Activated naive CD4-positive, alpha-beta T cell treated with anti-CD3 and anti-CD28 coated beads for 36 hours (primary cell): ENCODE measurements at regions not wholly inside any gene's neighbourhood (a gene's known extent, or its start where the extent isn't known, plus 50 kb on each side); places are given as distances from the start of the nearest gene placed in this dataset.

Source experiments
- CTCF ChIA-PET: fragments of 350-600 bp; sonication (Branson Sonifier 250); formaldehyde crosslinking; loops from one replicate; lab custom pipeline; 2021; ENCODE audit warnings: antibody characterized with exemption; lab: Charles Lee
- DNase-seq: peaks from one replicate; pipeline ENCODE4 v3.0.0-alpha.2; 2020
- H3K27ac Mint-ChIP-seq: one replicate; pipeline ENCODE4 v1.8.0; 2021; ENCODE audit warnings: mild to moderate bottlenecking, mixed read lengths
- H3K27me3 Mint-ChIP-seq: one replicate; pipeline ENCODE4 v1.8.0; 2021; ENCODE audit warnings: low read depth, mixed read lengths
- H3K36me3 Mint-ChIP-seq: one replicate; pipeline ENCODE4 v1.8.0; 2021; ENCODE audit warnings: low read depth, mixed read lengths
- H3K4me1 Mint-ChIP-seq: one replicate; pipeline ENCODE4 v1.8.0; 2021; ENCODE audit warnings: low read depth, mixed read lengths
- H3K4me3 Mint-ChIP-seq: one replicate; pipeline ENCODE4 v1.8.0; 2021; ENCODE audit warnings: mild to moderate bottlenecking, moderate library complexity, mixed read lengths
- H3K9me3 Mint-ChIP-seq: one replicate; pipeline ENCODE4 v1.8.0; 2021; ENCODE audit warnings: mixed read lengths
- intact Hi-C: fragments of 100-400 bp; cut with micrococcal nuclease; formaldehyde crosslinking; loops from one replicate; pipeline ENCODE4 v1.15.1; 2023

GRCh38 chr6:44634321-44634720 is 246.8 kb downstream of the CDC5L start:
- Mint-ChIP-seq H3K27ac (no peak overlapping the region), H3K27me3 (no peaks in the 10 kb centered on the region), H3K4me3 (no peak overlapping the region), H3K4me1 (peaks cover 3% of the 10 kb centered on the region), H3K9me3 (no peaks in the 10 kb centered on the region), H3K36me3 (no peaks in the 10 kb centered on the region)
- no peak for DNase-seq
- CTCF ChIA-PET, result no interaction called here
- intact Hi-C loops, result loop anchor here (5.0 kb wide), 1 partner anchor 1288 kb away; no protein-coding TSS in a partner anchor

DNA sequence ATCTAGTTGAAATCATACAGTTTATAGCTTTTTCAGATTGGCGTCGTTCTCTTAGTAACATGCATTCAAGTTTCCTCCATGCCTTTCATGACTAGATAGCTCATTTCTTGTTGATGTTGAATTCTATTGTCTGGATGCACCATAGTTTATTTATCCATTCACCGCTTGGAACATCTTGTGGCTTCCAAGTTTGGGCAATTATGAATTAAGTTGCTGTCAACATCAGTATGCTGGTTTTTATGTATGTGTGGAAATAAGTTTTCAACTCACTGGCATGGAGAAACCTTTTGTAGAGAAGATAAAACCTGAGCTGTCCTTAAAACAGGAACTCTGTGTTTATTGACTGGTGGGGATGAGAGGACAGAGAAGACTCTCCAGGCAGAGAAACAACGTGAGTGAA is 248.0 kb downstream of the CDC5L start:
- intact Hi-C loops, result no loop called here
- DNase-seq, result no peak
- Mint-ChIP-seq H3K27ac (no peak overlapping the region), H3K4me1 (peaks cover 3% of the 10 kb centered on the region), H3K4me3 (no peak overlapping the region), H3K9me3 (no peaks in the 10 kb centered on the region), H3K27me3 (no peaks in the 10 kb centered on the region), H3K36me3 (no peaks in the 10 kb centered on the region)
- CTCF ChIA-PET, result interaction anchor here (0.7 kb wide), 1 partner anchor 9 kb away, joined by 3 read pairs; no protein-coding TSS in a partner anchor

DNA sequence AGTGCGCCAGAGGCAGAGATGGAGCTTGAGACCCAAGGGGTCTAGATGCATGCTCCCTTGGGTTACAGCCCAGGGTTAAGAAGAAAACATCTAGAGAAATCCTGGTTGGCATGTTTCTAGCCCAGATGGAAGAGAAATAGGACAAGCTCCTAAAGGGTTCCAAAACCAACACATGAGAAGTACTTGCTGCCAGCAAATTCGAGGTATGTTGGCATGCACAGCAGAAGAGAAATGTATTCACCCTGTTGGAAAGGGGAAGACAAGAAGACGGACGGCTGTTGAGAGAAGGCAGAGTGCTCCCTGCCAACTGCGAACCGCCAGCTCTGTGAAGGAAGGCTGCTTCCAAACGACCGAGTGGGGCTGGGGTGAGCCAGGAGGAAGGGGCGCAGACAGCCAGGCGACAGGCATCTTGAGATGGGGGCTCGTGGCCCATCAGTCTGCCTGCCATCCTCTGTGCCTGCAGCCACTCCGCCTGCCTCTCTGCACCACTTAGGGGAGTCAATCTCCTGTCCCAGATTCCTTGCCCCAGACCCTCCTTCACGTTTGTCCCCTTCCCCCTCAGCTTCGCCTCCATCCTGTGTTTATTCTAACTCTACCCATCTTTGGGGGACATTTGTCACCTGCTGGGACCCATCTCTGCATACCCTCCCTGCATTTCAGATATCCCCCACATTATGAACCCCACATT is 249.2 kb downstream of the CDC5L start:
- Mint-ChIP-seq H3K9me3 (no peaks in the 10 kb centered on the region), H3K4me1 (no peaks in the 10 kb centered on the region), H3K4me3 (no peak overlapping the region), H3K36me3 (no peaks in the 10 kb centered on the region), H3K27ac (no peak overlapping the region), H3K27me3 (no peaks in the 10 kb centered on the region)
- CTCF ChIA-PET, result no interaction called here
- intact Hi-C loops, result no loop called here
- DNase-seq, result no peak

GRCh38 chr6:44641344-44642031 is 254.0 kb downstream of the CDC5L start:
- Mint-ChIP-seq H3K36me3 (no peaks in the 10 kb centered on the region), H3K27ac (peak overlapping the region; percentile 25), H3K27me3 (no peaks in the 10 kb centered on the region), H3K9me3 (no peaks in the 10 kb centered on the region), H3K4me1 (peaks cover 14% of the 10 kb centered on the region), H3K4me3 (no peak overlapping the region)
- DNase-seq, result no peak
- CTCF ChIA-PET, result no interaction called here
- intact Hi-C loops, result loop anchor here (5.0 kb wide), 1 partner anchor 1071 kb away; no protein-coding TSS in a partner anchor

- CTCF ChIA-PET, result interaction anchor here (1.3 kb wide), 1 partner anchor 13 kb away, joined by 4 read pairs; no protein-coding TSS in a partner anchor
- intact Hi-C loops, result loop anchor here (5.0 kb wide), 1 partner anchor 1070 kb away; no protein-coding TSS in a partner anchor
- Mint-ChIP-seq H3K36me3 (no peaks in the 10 kb centered on the region), H3K4me3 (no peak overlapping the region), H3K4me1 (peaks cover 14% of the 10 kb centered on the region), H3K27ac (peak overlapping the region; percentile 73), H3K9me3 (no peaks in the 10 kb centered on the region), H3K27me3 (no peaks in the 10 kb centered on the region)
- DNase-seq, result no peak
These were observed 254.8 kb downstream of the CDC5L start for GRCh38 chr6:44642349-44642748.

- CTCF ChIA-PET, result interaction anchor here (1.3 kb wide), 1 partner anchor 13 kb away, joined by 4 read pairs; no protein-coding TSS in a partner anchor
- peak; percentile 71 for DNase-seq
- Mint-ChIP-seq H3K4me3 (no peak overlapping the region), H3K4me1 (peaks cover 14% of the 10 kb centered on the region), H3K27ac (peak overlapping the region; percentile 73), H3K36me3 (no peaks in the 10 kb centered on the region), H3K9me3 (no peaks in the 10 kb centered on the region), H3K27me3 (no peaks in the 10 kb centered on the region)
- intact Hi-C loops, result loop anchor here (5.0 kb wide), 1 partner anchor 1069 kb away; no protein-coding TSS in a partner anchor
These were observed 255.5 kb downstream of the CDC5L start for GRCh38 chr6:44642870-44643522.

DNA sequence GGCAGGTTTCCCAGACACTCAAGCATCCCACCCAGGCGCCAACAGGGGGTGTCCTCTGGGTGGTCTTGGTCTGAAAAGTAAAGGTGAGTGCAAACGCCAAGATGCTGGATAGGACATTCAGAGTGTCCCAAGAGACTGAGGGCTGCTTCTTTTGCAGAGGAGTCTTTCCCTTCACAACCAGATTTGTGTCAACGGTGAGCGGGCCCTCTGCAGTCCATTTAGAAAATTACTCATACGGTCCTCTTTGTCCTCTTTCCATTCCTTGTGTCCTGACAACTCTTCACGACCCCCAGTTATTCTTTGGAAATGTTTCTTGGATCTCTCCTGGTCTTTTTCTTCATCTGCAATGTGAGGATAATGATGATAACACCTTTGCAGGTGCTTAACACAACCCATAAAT is 257.8 kb downstream of the CDC5L start:
- H3K4me3 Mint-ChIP-seq, result no peak overlapping the region
- H3K9me3 Mint-ChIP-seq, result no peaks in the 10 kb centered on the region
- no peaks in the 10 kb centered on the region for H3K36me3 Mint-ChIP-seq
- DNase-seq, result no peak
- H3K27ac Mint-ChIP-seq, result no peak overlapping the region
- H3K4me1 Mint-ChIP-seq, result peaks cover 14% of the 10 kb centered on the region
- CTCF ChIA-PET, result interaction anchor here (0.9 kb wide), 2 partner anchors 9 to 10 kb away, joined by 3 read pairs; no protein-coding TSS in a partner anchor
- H3K27me3 Mint-ChIP-seq, result no peaks in the 10 kb centered on the region
- intact Hi-C loops, result no loop called here

DNA sequence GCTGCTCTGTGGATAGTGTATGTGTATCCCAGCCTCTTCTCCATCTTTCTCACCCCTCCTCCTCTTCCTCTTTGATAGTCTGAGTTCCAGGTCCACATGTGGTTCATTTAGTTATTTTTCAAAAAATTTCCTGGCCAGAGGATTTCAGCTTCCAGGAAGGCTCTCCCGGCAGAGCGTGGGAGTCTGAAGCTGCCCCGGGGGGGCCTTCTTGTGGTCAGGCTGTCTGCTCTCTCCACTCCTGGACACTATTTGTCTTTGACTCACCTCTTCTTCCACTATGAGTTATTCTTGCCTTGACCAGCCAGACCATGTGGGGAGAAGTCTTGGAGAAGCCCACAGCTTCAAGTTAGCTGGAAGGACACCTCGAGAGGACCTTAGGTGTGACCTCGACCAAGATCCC is 258.8 kb downstream of the CDC5L start:
- intact Hi-C loops, result no loop called here
- no peak overlapping the region for H3K27ac Mint-ChIP-seq
- no peaks in the 10 kb centered on the region for H3K9me3 Mint-ChIP-seq
- no peak for DNase-seq
- no peak overlapping the region for H3K4me3 Mint-ChIP-seq
- H3K36me3 Mint-ChIP-seq, result no peaks in the 10 kb centered on the region
- CTCF ChIA-PET, result interaction anchor here (0.7 to 1.2 kb wide), 3 partner anchors 16 to 1276 kb away, joined by 3 to 6 read pairs (median 4); no protein-coding TSS in a partner anchor
- H3K4me1 Mint-ChIP-seq, result peaks cover 14% of the 10 kb centered on the region
- H3K27me3 Mint-ChIP-seq, result no peaks in the 10 kb centered on the region

- intact Hi-C loops, result loop anchor here (5.0 kb wide), 1 partner anchor 57 kb away; no protein-coding TSS in a partner anchor
- H3K4me1 Mint-ChIP-seq, result peaks cover 2% of the 10 kb centered on the region
- DNase-seq, result no peak
- no peaks in the 10 kb centered on the region for H3K36me3 Mint-ChIP-seq
- no peaks in the 10 kb centered on the region for H3K27me3 Mint-ChIP-seq
- no peak overlapping the region for H3K27ac Mint-ChIP-seq
- CTCF ChIA-PET, result no interaction called here
- H3K4me3 Mint-ChIP-seq, result no peak overlapping the region
- H3K9me3 Mint-ChIP-seq, result no peaks in the 10 kb centered on the region
These were observed 262.0 kb downstream of the CDC5L start for GRCh38 chr6:44649365-44650025.

- Mint-ChIP-seq H3K27me3 (no peaks in the 10 kb centered on the region), H3K9me3 (no peaks in the 10 kb centered on the region), H3K36me3 (no peaks in the 10 kb centered on the region), H3K4me3 (no peak overlapping the region), H3K27ac (no peak overlapping the region), H3K4me1 (peaks cover 8% of the 10 kb centered on the region)
- intact Hi-C loops, result loop anchor here (5.0 kb wide), 1 partner anchor 58 kb away; no protein-coding TSS in a partner anchor
- DNase-seq, result no peak
- CTCF ChIA-PET, result interaction anchor here (0.6 kb wide), 1 partner anchor 175 kb away, joined by 3 read pairs; no protein-coding TSS in a partner anchor
These were observed 263.0 kb downstream of the CDC5L start for GRCh38 chr6:44650495-44650894.

GRCh38 chr6:44650947-44651346 is 263.4 kb downstream of the CDC5L start:
- CTCF ChIA-PET, result interaction anchor here (0.6 kb wide), 1 partner anchor 175 kb away, joined by 3 read pairs; no protein-coding TSS in a partner anchor
- intact Hi-C loops, result loop anchor here (5.0 kb wide), 1 partner anchor 59 kb away; no protein-coding TSS in a partner anchor
- Mint-ChIP-seq H3K27me3 (no peaks in the 10 kb centered on the region), H3K27ac (no peak overlapping the region), H3K9me3 (no peaks in the 10 kb centered on the region), H3K4me1 (peaks cover 10% of the 10 kb centered on the region), H3K36me3 (no peaks in the 10 kb centered on the region), H3K4me3 (no peak overlapping the region)
- no peak for DNase-seq
